Fibroblast of mammary gland (primary cell): ENCODE measurements at regions not wholly inside any gene's neighbourhood (a gene's known extent, or its start where the extent isn't known, plus 50 kb on each side); places are given as distances from the start of the nearest gene placed in this dataset.

Experiments
- DNase-seq: peaks from one replicate; pipeline ENCODE4 v3.0.0-alpha.2; 2010; ENCODE audit warnings: low read depth
- H3K4me3 ChIP-seq: 2 replicates; pipeline ENCODE4 v1.5.1; 2011; ENCODE audit warnings: low read depth, mild to moderate bottlenecking, low read length, moderate library complexity; ENCODE audit not compliant: control insufficient read depth
- CTCF ChIP-seq: conservative IDR thresholded peaks from 2 replicates; pipeline ENCODE4 v1.5.1; 2011; ENCODE audit warnings: low read depth, low read length, inconsistent platforms; ENCODE audit not compliant: control insufficient read depth, insufficient read depth

- no peak for TF ChIP-seq CTCF
- no peak for DNase-seq
Observed at GRCh38 chr16:79715061-79715460, 114.5 kb upstream of the MAF start.

GRCh38 chr16:79714440-79714839, 113.9 kb upstream of the MAF start:
- DNase-seq = no peak
- TF ChIP-seq CTCF = no peak
- no peak overlapping the region for H3K4me3 ChIP-seq

More at GRCh38 chr16:79715061-79715460, 114.5 kb upstream of the MAF start:
- no peak overlapping the region for H3K4me3 ChIP-seq

- no peak for DNase-seq
- no peak overlapping the region for H3K4me3 ChIP-seq
- TF ChIP-seq CTCF = no peak
Observed at GRCh38 chr16:79713609-79714309, 113.2 kb upstream of the MAF start.

GRCh38 chr16:79712276-79712675, 111.7 kb upstream of the MAF start:
- TF ChIP-seq CTCF = no peak
- no peak for DNase-seq
- no peak overlapping the region for H3K4me3 ChIP-seq

DNA sequence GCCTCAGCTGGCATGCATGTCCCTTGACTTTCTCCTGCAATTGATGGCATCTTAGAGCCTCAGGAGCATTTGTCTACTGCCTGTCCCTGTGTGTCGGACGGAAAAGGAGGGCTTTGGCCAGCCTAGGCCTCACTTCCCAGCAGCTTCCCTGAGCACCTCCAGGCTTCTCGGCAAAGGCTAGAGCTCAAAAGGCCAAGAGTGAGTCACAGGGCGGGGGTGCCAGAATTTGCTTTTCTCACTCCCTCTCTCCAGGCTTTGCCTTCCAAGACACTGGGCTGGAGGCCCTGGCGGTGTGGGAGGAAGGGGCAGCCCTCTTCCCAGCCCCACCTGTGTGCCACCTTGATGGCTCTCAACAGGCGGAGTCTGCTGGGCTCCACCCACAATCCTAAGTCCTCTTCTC, 107.3 kb upstream of the MAF start:
- no peak for TF ChIP-seq CTCF

GRCh38 chr16:79703066-79703465, 102.5 kb upstream of the MAF start:
- peak; percentile 18 for DNase-seq
- TF ChIP-seq CTCF = no peak
- no peak overlapping the region for H3K4me3 ChIP-seq

More for the DNA sequence above, 107.3 kb upstream of the MAF start:
- no peak overlapping the region for H3K4me3 ChIP-seq
- peak; percentile 58 for DNase-seq
